Keratinocyte (primary cell): ENCODE measurements at regions not wholly inside any gene's neighbourhood (a gene's known extent, or its start where the extent isn't known, plus 50 kb on each side); places are given as distances from the start of the nearest gene placed in this dataset.
"Not testable (repeated sequence)": the region's sequence is repeated elsewhere in the genome, so short reads cannot be mapped to it uniquely, and the experiment has no call there.

Experiments used
- EZH2 ChIP-seq: IDR thresholded peaks from one replicate; pipeline ENCODE4 v1.6.1; 2012; ENCODE audit warnings: inconsistent platforms, mild to moderate bottlenecking, low read length, moderate library complexity
- TF ChIP-seq, protein P1 (sequence below), 3 experiments: IDR thresholded peaks in 1 of 3; conservative IDR thresholded peaks in 1 of 3; optimal IDR thresholded peaks in 1 of 3; 2 replicates in 2 of 3; 3 replicates in 1 of 3; pipeline versions ENCODE3 to v1.5.1; 2011; ENCODE audit warnings: low read length in 3 of 3, mild to moderate bottlenecking in 3 of 3, moderate library complexity in 2 of 3, control low read depth in 1 of 3, inconsistent platforms in 1 of 3; ENCODE audit not compliant: insufficient read depth in 2 of 3; ENCODE audit errors: extremely low read depth in 1 of 3

DNA sequence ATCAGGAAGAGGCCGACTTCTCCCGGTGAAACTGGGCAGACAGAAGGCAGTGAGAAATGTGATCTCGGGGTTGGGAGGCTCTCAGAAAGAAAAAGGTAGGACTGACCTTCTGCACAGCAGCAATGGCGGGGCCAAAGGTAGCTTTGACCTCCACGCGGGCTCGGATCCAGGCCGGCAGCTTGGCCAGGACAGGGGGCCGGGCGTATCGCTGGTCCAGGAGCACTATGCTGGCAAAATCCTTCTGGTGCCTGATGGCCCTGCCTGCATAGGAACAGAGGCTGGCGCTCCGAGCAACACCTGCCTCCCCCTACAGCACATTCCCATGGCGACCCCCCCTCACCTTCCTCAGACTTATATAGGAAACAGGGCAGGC, 189.1 kb downstream of the KLRB1 start:
- TF ChIP-seq, protein P1, sequence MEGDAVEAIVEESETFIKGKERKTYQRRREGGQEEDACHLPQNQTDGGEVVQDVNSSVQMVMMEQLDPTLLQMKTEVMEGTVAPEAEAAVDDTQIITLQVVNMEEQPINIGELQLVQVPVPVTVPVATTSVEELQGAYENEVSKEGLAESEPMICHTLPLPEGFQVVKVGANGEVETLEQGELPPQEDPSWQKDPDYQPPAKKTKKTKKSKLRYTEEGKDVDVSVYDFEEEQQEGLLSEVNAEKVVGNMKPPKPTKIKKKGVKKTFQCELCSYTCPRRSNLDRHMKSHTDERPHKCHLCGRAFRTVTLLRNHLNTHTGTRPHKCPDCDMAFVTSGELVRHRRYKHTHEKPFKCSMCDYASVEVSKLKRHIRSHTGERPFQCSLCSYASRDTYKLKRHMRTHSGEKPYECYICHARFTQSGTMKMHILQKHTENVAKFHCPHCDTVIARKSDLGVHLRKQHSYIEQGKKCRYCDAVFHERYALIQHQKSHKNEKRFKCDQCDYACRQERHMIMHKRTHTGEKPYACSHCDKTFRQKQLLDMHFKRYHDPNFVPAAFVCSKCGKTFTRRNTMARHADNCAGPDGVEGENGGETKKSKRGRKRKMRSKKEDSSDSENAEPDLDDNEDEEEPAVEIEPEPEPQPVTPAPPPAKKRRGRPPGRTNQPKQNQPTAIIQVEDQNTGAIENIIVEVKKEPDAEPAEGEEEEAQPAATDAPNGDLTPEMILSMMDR (optimal IDR thresholded peaks at IDR 0.05 in 1 of 3, IDR thresholded peaks at IDR 0.05 in 1 of 3, conservative IDR thresholded peaks at IDR 0.05 in 1 of 3; ENCODE audit: extremely low read depth in 1 of 3, insufficient read depth in 2 of 3, low read length in 3 of 3): not testable (repeated sequence)
- TF ChIP-seq EZH2: not testable (repeated sequence)
